ENCODE measurements at regions not wholly inside any gene's neighbourhood (a gene's known extent, or its start where the extent isn't known, plus 50 kb on each side); places are given as distances from the start of the nearest gene placed in this dataset.

DNA sequence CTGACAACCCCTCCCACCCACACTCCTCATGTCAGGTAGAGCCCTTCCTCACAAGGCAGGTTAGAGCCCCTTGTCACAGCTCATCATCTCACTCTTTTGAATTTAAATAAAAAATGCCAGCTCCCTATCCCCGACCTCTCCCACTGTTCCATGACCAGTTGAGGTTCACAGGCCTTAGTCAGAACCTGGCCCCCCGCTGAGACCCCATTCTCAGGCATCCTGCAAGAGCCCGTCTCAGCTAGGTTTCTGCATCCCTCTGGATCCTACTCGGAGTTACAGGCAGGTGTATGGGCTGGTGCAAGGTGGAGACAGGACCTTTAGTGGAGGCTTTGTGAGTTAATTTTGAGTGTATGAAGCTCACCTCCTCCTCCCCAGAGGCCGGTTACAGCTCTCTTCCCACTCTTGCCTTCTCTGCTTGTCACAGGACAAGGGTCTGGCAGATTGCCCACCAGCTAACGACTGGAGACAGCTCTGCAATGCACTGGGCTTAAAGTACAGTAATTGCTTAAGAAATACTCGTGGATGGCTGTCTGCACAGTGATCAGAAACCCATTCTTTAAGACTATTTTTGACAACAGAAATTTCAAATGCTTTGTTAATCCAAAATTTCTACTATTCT is 394.9 kb upstream of the DPP6 start:
- no peaks in the 10 kb centered on the region for H3K36me3 ChIP-seq
- H3K4me1 ChIP-seq: no peaks in the 10 kb centered on the region
- no peak overlapping the region for H3K4me3 ChIP-seq
- TF ChIP-seq POLR2AphosphoS5 (IDR thresholded peaks at IDR 0.05) (no peak), CTCF (IDR thresholded peaks at IDR 0.05 in 8 of 11, conservative IDR thresholded peaks at IDR 0.05 in 3 of 11) (no peak)
- H3K27ac ChIP-seq: no peak overlapping the region
- H3K9me3 ChIP-seq: peaks cover 3 to 46% (median 20%) of the 10 kb centered on the region in 8 donors
- no peaks in the 10 kb centered on the region for H3K27me3 ChIP-seq (replicated peaks in 1 of 7)
- 41 to 60% (median 55%) methylated on average over 7 of the region's 7 CpGs for WGBS, 5 donors
- DNase-seq: no peak
- intact Hi-C loops (cut with DNase I; ENCODE audit: low total_unique reads): no loop called here

DNA sequence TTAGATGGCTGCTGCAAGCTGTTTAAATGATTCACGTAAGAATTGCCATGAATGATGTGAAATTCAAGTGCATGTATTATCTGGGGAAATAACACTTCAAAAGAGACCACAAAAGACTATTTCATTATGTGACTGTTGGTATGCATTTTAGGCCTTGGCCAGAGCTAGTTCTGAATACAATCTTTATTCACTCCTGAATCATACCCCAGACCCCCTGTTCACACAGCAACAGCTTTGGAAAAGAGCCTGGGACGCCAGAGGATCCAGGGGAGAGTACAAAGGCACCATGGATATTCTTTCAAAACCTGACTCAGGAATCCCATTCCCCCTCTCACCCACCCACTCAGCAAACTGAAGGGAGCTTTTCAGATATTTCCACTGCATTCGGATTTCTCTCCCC is 377.1 kb upstream of the DPP6 start:
- H3K4me1 ChIP-seq: no peaks in the 10 kb centered on the region
- TF ChIP-seq POLR2AphosphoS5 (IDR thresholded peaks at IDR 0.05): no peak
- TF ChIP-seq POLR2A (IDR thresholded peaks at IDR 0.05): no peak
- TF ChIP-seq CTCF (IDR thresholded peaks at IDR 0.05 in 8 of 11, conservative IDR thresholded peaks at IDR 0.05 in 3 of 11): no peak
- intact Hi-C loops (cut with DNase I; ENCODE audit: low total_unique reads): no loop called here
- peaks cover 0 to 9% (median 0%) of the 10 kb centered on the region in 8 donors for H3K9me3 ChIP-seq
- no peak overlapping the region for H3K27ac ChIP-seq
- WGBS, 5 donors: 66 to 80% (median 74%) methylated on average over 3 of the region's 3 CpGs
- no peaks in the 10 kb centered on the region for H3K36me3 ChIP-seq
- H3K27me3 ChIP-seq (replicated peaks in 1 of 7): no peaks in the 10 kb centered on the region
- no peak overlapping the region for H3K4me3 ChIP-seq
- no peak for DNase-seq

- intact Hi-C loops (cut with DNase I; ENCODE audit: low total_unique reads): no loop called here
- no peak for DNase-seq
These were observed 369.6 kb upstream of the DPP6 start for GRCh38 chr7:153682628-153683027.

DNA sequence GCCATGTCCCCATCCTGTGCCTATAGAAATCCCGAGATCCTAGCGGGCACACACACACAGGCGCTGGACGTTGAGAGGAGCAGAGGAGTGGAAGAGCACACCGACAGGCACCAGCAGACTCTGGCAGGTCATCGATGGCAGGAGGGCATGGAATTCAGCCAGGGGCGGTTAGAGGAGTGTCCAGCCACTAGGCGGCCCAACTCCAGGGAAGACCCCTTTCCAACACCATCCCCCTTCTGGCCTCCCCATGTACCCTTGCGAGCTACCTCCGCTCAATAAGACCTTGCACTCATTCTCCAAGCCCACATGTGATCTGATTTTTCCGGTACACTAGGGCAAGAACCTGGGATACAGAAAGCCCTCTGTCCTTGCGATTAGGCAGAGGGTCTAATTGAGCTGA is 356.0 kb upstream of the DPP6 start:
- Histone ChIP-seq H3K4me1 (no peaks in the 10 kb centered on the region), H3K4me3 (no peak overlapping the region), H3K27ac (no peak overlapping the region), H3K27me3 (replicated peaks in 1 of 7) (no peaks in the 10 kb centered on the region), H3K36me3 (no peaks in the 10 kb centered on the region), H3K9me3 (peaks cover 0 to 16% (median 4%) of the 10 kb centered on the region in 8 donors)
- intact Hi-C loops (cut with DNase I; ENCODE audit: low total_unique reads): no loop called here
- WGBS, 5 donors: 88 to 93% (median 89%) methylated on average over 12 of the region's 12 CpGs
- TF ChIP-seq POLR2AphosphoS5 (IDR thresholded peaks at IDR 0.05) (no peak), CTCF (IDR thresholded peaks at IDR 0.05 in 8 of 11, conservative IDR thresholded peaks at IDR 0.05 in 3 of 11) (no peak), POLR2A (IDR thresholded peaks at IDR 0.05) (no peak)
- DNase-seq: no peak

More at GRCh38 chr7:153682628-153683027, 369.6 kb upstream of the DPP6 start:
- no peak overlapping the region for H3K4me3 ChIP-seq
- no peaks in the 10 kb centered on the region for H3K36me3 ChIP-seq
- WGBS, 5 donors: 50 to 69% (median 67%) methylated on average over 3 of the region's 3 CpGs
- TF ChIP-seq POLR2A (IDR thresholded peaks at IDR 0.05) (no peak), CTCF (IDR thresholded peaks at IDR 0.05 in 8 of 11, conservative IDR thresholded peaks at IDR 0.05 in 3 of 11) (no peak), POLR2AphosphoS5 (IDR thresholded peaks at IDR 0.05) (no peak)
- H3K9me3 ChIP-seq: peaks cover 0 to 38% (median 4%) of the 10 kb centered on the region in 8 donors
- no peaks in the 10 kb centered on the region for H3K27me3 ChIP-seq (replicated peaks in 1 of 7)
- no peak overlapping the region for H3K27ac ChIP-seq
- no peaks in the 10 kb centered on the region for H3K4me1 ChIP-seq

All from spleen (tissue), 11 donors.